ENCODE measurements at regions not wholly inside any gene's neighbourhood (a gene's known extent, or its start where the extent isn't known, plus 50 kb on each side); places are given as distances from the start of the nearest gene placed in this dataset.
"Not testable (repeated sequence)": the region's sequence is repeated elsewhere in the genome, so short reads cannot be mapped to it uniquely, and the experiment has no call there.

- no peak overlapping the region for H3K4me3 ChIP-seq (ENCODE audit: low read depth, low read length)
- no peaks in the 10 kb centered on the region for H3K9me3 ChIP-seq (ENCODE audit: control insufficient read depth, insufficient read depth, low read length)
- no peak for DNase-seq (ENCODE audit: low read depth, low spot score)
- no peak overlapping the region for H3K27ac ChIP-seq (ENCODE audit: low read depth, low read length)
- H3K27me3 ChIP-seq (ENCODE audit: control insufficient read depth, insufficient read depth, low read length) = no peaks in the 10 kb centered on the region
- CTCF ChIA-PET = no interaction called here
- POLR2A ChIA-PET = no interaction called here
- TF ChIP-seq, protein P1, sequence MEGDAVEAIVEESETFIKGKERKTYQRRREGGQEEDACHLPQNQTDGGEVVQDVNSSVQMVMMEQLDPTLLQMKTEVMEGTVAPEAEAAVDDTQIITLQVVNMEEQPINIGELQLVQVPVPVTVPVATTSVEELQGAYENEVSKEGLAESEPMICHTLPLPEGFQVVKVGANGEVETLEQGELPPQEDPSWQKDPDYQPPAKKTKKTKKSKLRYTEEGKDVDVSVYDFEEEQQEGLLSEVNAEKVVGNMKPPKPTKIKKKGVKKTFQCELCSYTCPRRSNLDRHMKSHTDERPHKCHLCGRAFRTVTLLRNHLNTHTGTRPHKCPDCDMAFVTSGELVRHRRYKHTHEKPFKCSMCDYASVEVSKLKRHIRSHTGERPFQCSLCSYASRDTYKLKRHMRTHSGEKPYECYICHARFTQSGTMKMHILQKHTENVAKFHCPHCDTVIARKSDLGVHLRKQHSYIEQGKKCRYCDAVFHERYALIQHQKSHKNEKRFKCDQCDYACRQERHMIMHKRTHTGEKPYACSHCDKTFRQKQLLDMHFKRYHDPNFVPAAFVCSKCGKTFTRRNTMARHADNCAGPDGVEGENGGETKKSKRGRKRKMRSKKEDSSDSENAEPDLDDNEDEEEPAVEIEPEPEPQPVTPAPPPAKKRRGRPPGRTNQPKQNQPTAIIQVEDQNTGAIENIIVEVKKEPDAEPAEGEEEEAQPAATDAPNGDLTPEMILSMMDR (IDR thresholded peaks at IDR 0.05; ENCODE audit: low read depth, low read length) = no peak
Measured at GRCh38 chr7:113582471-113582870, 336.3 kb downstream of the PPP1R3A start.

DNA sequence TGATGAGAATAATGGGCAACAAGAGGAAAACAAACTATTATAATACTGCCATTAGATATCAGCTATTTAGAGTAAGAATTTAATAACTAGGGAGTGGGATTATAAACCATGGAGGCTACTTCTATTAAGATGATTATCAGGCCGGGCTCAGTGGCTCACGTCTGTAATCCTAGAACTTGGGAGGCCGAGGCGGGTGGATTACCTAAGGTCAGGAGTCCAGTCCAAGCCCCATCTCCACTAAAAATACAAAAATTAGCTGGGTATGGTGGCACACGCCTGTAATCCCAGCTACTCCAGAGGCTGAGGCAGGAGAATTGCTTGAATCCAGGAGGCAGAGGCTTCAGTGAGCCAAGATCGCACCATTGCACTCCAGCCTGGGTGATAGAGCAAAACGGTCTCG, 355.6 kb downstream of the PPP1R3A start:
- POLR2A ChIA-PET; H3K4me3 ChIP-seq (ENCODE audit: low read depth, low read length); H3K9me3 ChIP-seq (ENCODE audit: control insufficient read depth, insufficient read depth, low read length); CTCF ChIA-PET; DNase-seq (ENCODE audit: low read depth, low spot score); H3K27me3 ChIP-seq (ENCODE audit: control insufficient read depth, insufficient read depth, low read length); H3K27ac ChIP-seq (ENCODE audit: low read depth, low read length): not testable (repeated sequence)

DNA sequence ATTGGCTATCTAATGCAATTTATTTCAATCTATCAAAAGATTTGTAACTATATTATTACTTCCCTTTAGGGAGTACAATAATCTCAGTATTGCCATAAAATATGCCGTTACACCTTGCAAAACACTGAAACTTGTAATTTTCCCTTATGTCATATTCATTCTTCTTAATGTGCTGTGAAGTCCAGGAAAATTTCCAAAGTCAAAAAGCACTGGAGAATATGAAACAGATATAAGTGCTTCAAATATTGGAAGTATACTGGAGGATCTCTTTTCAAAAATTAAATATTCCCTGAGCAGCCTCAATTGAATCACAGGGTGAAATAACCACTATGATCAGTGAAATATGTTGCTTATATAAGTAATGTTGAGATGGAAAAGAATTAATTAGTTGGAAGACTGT, 356.0 kb downstream of the PPP1R3A start:
- Histone ChIP-seq H3K9me3 (ENCODE audit: control insufficient read depth, insufficient read depth, low read length) (no peaks in the 10 kb centered on the region), H3K4me3 (ENCODE audit: low read depth, low read length) (no peak overlapping the region), H3K27ac (ENCODE audit: low read depth, low read length) (no peak overlapping the region), H3K27me3 (ENCODE audit: control insufficient read depth, insufficient read depth, low read length) (no peaks in the 10 kb centered on the region)
- TF ChIP-seq, protein P1 (IDR thresholded peaks at IDR 0.05; ENCODE audit: low read depth, low read length) = no peak
- no peak for DNase-seq (ENCODE audit: low read depth, low spot score)
- POLR2A ChIA-PET = no interaction called here
- CTCF ChIA-PET = no interaction called here

DNA sequence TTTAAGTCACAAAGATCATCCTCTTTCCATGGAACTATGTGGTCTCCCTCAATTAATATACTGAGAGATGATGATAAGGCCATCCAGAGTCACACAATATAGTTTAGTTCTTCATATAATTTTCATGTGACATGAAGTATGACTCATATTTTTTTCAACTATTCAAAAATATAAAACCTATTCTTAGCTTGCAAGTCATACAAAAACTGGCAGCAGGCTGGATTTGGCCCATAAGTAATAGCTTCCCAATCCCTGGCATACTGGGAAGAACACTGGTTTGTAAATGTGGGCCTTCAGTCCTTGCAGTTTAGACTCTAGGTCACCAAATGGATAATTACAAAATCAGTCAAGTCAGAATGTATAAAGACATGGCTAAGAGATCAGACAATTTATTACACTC, 356.6 kb downstream of the PPP1R3A start:
- POLR2A ChIA-PET = no interaction called here
- CTCF ChIA-PET = no interaction called here

DNA sequence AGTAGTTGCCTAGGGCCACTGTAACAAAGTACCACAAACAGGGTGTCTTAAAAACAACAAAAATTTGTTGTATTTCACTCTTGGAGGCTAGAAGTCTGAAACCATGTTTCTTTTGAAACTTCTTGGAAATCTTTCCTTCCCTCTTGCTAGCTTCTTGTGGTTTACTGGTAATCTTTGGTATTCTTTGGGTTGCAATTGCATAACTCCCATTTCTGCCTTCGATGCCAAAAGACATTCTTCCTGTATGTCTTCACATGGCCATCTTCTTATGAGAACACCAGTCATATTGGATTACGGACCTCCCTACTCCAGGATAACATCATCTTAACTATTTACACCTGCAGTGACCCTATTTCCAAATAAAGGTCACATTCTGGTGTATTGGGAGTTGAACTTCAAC, 357.4 kb downstream of the PPP1R3A start:
- H3K9me3 ChIP-seq (ENCODE audit: control insufficient read depth, insufficient read depth, low read length) = no peaks in the 10 kb centered on the region
- ChIA-PET CTCF (no interaction called here), POLR2A (no interaction called here)
- DNase-seq (ENCODE audit: low read depth, low spot score) = peak; percentile 16
- H3K4me3 ChIP-seq (ENCODE audit: low read depth, low read length) = no peak overlapping the region
- TF ChIP-seq, protein P1 (IDR thresholded peaks at IDR 0.05; ENCODE audit: low read depth, low read length) = no peak
- H3K27me3 ChIP-seq (ENCODE audit: control insufficient read depth, insufficient read depth, low read length) = no peaks in the 10 kb centered on the region
- H3K27ac ChIP-seq (ENCODE audit: low read depth, low read length) = no peak overlapping the region

More for the DNA sequence above, 356.6 kb downstream of the PPP1R3A start:
- Histone ChIP-seq H3K27ac (ENCODE audit: low read depth, low read length) (no peak overlapping the region), H3K9me3 (ENCODE audit: control insufficient read depth, insufficient read depth, low read length) (no peaks in the 10 kb centered on the region), H3K4me3 (ENCODE audit: low read depth, low read length) (no peak overlapping the region), H3K27me3 (ENCODE audit: control insufficient read depth, insufficient read depth, low read length) (no peaks in the 10 kb centered on the region)
- TF ChIP-seq, protein P1 (IDR thresholded peaks at IDR 0.05; ENCODE audit: low read depth, low read length) = no peak
- DNase-seq (ENCODE audit: low read depth, low spot score) = no peak

DNA sequence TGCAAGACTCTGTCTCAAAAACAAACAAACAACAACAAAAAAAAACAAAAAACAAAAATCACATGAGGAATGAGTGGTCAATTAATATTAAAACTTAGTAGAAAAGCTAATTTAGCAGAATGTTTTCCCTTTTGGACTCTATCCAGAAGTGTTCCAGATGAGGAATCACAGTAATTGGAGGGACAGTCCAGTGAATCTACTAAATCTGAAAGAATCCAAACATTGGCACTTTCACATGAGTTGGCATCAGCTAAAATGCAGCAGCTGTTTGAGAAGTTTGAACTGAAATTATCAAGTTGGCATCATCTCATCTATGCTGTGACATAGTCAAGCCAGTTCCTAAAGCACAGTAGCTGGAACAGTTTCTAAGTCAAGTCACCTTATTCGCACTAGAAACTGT, 367.8 kb downstream of the PPP1R3A start:
- DNase-seq (ENCODE audit: low read depth, low spot score) = no peak
- Histone ChIP-seq H3K9me3 (ENCODE audit: control insufficient read depth, insufficient read depth, low read length) (no peaks in the 10 kb centered on the region), H3K27me3 (ENCODE audit: control insufficient read depth, insufficient read depth, low read length) (no peaks in the 10 kb centered on the region), H3K27ac (ENCODE audit: low read depth, low read length) (no peak overlapping the region), H3K4me3 (ENCODE audit: low read depth, low read length) (no peak overlapping the region)
- TF ChIP-seq, protein P1 (IDR thresholded peaks at IDR 0.05; ENCODE audit: low read depth, low read length) = no peak
- ChIA-PET POLR2A (no interaction called here), CTCF (no interaction called here)

All from AG04450 (cell line).